ENCODE measurements at regions not wholly inside any gene's neighbourhood (a gene's known extent, or its start where the extent isn't known, plus 50 kb on each side); places are given as distances from the start of the nearest gene placed in this dataset.

- Mint-ChIP-seq H3K4me1 (ENCODE audit: low read depth) (no peaks in the 10 kb centered on the region), H3K4me3 (no peak overlapping the region), H3K36me3 (ENCODE audit: low read depth) (no peaks in the 10 kb centered on the region), H3K27me3 (ENCODE audit: low read depth) (no peaks in the 10 kb centered on the region), H3K27ac (no peak overlapping the region), H3K9me3 (no peaks in the 10 kb centered on the region)
- intact Hi-C loops (cut with micrococcal nuclease) = no loop called here
- CTCF ChIA-PET = no interaction called here
- no peak for DNase-seq
Measured at GRCh38 chr17:72318131-72318530, 197.3 kb downstream of the SOX9 start.

DNA sequence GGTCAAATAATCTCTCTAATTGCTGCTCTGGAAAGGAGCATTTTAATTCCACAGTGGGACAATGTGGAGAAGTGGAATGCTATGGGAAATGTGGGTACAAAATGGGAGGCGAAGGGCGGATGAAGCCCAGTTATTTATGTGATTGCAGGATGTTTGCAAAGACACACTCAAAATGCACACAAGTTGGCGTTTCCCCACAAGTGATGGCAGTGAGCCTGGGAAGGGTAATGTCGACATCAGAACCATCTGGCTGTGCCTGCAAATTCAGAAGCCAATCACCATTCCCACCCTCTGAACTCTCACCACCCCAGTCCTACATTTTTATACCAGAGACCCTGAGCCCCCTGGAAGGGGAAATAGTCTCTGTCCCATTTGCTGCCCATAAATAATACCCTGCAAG lies 201.1 kb downstream of the SOX9 start:
- no peaks in the 10 kb centered on the region for H3K4me1 Mint-ChIP-seq (ENCODE audit: low read depth)
- H3K9me3 Mint-ChIP-seq = peaks cover 1% of the 10 kb centered on the region
- H3K4me3 Mint-ChIP-seq = no peak overlapping the region
- DNase-seq = no peak
- intact Hi-C loops (cut with micrococcal nuclease) = no loop called here
- no peaks in the 10 kb centered on the region for H3K27me3 Mint-ChIP-seq (ENCODE audit: low read depth)
- no peaks in the 10 kb centered on the region for H3K36me3 Mint-ChIP-seq (ENCODE audit: low read depth)
- H3K27ac Mint-ChIP-seq = no peak overlapping the region
- CTCF ChIA-PET = interaction anchor here (0.7 kb wide), 1 partner anchor 336 kb away, joined by 3 read pairs; no protein-coding TSS in a partner anchor

- Mint-ChIP-seq H3K4me3 (no peak overlapping the region), H3K27ac (no peak overlapping the region), H3K27me3 (ENCODE audit: low read depth) (peaks cover 2% of the 10 kb centered on the region), H3K9me3 (no peaks in the 10 kb centered on the region), H3K36me3 (ENCODE audit: low read depth) (no peaks in the 10 kb centered on the region), H3K4me1 (ENCODE audit: low read depth) (no peaks in the 10 kb centered on the region)
- intact Hi-C loops (cut with micrococcal nuclease) = no loop called here
- no peak for DNase-seq
- CTCF ChIA-PET = no interaction called here
Measured at GRCh38 chr17:72332367-72332766, 211.5 kb downstream of the SOX9 start.

DNA sequence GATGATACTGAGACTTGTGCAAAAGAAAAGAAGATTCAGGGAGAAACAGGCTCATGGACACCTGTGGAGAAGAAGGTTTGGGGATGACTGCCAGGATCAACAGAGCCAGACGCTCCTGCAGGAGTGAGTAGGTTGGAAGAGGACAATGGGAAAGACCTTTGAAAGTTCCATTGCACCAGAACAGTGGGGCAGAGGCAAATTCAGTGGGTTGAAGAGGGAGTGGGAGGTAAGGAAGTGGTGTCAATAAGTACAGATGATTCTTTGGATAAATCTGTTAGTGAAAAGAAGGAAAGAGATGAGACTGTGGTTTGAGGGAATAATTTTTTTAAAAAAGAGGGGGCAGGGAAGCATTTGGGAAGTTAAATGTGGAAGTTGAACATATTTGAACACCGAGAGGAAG lies 212.8 kb downstream of the SOX9 start:
- H3K4me3 Mint-ChIP-seq = no peak overlapping the region
- intact Hi-C loops (cut with micrococcal nuclease) = no loop called here
- H3K36me3 Mint-ChIP-seq (ENCODE audit: low read depth) = no peaks in the 10 kb centered on the region
- H3K9me3 Mint-ChIP-seq = no peaks in the 10 kb centered on the region
- no peaks in the 10 kb centered on the region for H3K4me1 Mint-ChIP-seq (ENCODE audit: low read depth)
- DNase-seq = no peak
- peaks cover 9% of the 10 kb centered on the region for H3K27me3 Mint-ChIP-seq (ENCODE audit: low read depth)
- CTCF ChIA-PET = no interaction called here
- H3K27ac Mint-ChIP-seq = no peak overlapping the region

DNA sequence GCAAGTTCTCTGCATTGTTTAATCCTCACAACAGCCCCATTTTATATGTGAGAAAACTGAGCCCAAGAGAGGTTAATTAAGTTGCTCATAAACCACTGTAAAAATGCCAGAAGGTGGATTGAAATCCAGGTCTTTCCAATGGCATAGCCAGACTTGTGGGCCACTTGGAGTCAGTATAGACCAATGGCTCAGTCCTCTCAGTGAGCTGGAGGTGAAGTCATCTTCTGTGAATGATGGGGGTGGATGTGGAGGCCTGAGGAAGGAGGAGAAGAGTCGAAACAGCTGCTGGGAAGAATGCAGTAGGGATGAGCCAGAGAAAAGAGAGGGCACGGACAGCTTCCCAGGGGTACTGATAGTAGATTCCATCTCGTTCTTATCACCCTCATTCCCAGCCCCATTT lies 213.4 kb downstream of the SOX9 start:
- no peak for DNase-seq
- Mint-ChIP-seq H3K27me3 (ENCODE audit: low read depth) (peaks cover 15% of the 10 kb centered on the region), H3K4me3 (no peak overlapping the region), H3K4me1 (ENCODE audit: low read depth) (no peaks in the 10 kb centered on the region), H3K36me3 (ENCODE audit: low read depth) (no peaks in the 10 kb centered on the region), H3K9me3 (no peaks in the 10 kb centered on the region), H3K27ac (no peak overlapping the region)
- intact Hi-C loops (cut with micrococcal nuclease) = no loop called here
- CTCF ChIA-PET = no interaction called here

GRCh38 chr17:72336026-72336803 lies 215.4 kb downstream of the SOX9 start:
- Mint-ChIP-seq H3K4me1 (ENCODE audit: low read depth) (no peaks in the 10 kb centered on the region), H3K27ac (no peak overlapping the region), H3K4me3 (no peak overlapping the region), H3K9me3 (no peaks in the 10 kb centered on the region), H3K27me3 (ENCODE audit: low read depth) (peaks cover 22% of the 10 kb centered on the region), H3K36me3 (ENCODE audit: low read depth) (no peaks in the 10 kb centered on the region)
- CTCF ChIA-PET = no interaction called here
- no peak for DNase-seq
- intact Hi-C loops (cut with micrococcal nuclease) = no loop called here

GRCh38 chr17:72336804-72337070 lies 215.9 kb downstream of the SOX9 start:
- no peaks in the 10 kb centered on the region for H3K4me1 Mint-ChIP-seq (ENCODE audit: low read depth)
- peaks cover 22% of the 10 kb centered on the region for H3K27me3 Mint-ChIP-seq (ENCODE audit: low read depth)
- no peak overlapping the region for H3K27ac Mint-ChIP-seq
- DNase-seq = no peak
- CTCF ChIA-PET = no interaction called here
- H3K4me3 Mint-ChIP-seq = no peak overlapping the region
- no peaks in the 10 kb centered on the region for H3K36me3 Mint-ChIP-seq (ENCODE audit: low read depth)
- H3K9me3 Mint-ChIP-seq = no peaks in the 10 kb centered on the region
- intact Hi-C loops (cut with micrococcal nuclease) = no loop called here

- H3K36me3 Mint-ChIP-seq (ENCODE audit: low read depth) = no peaks in the 10 kb centered on the region
- intact Hi-C loops (cut with micrococcal nuclease) = no loop called here
- no peaks in the 10 kb centered on the region for H3K4me1 Mint-ChIP-seq (ENCODE audit: low read depth)
- DNase-seq = no peak
- H3K9me3 Mint-ChIP-seq = no peaks in the 10 kb centered on the region
- CTCF ChIA-PET = no interaction called here
- H3K4me3 Mint-ChIP-seq = no peak overlapping the region
- peaks cover 22% of the 10 kb centered on the region for H3K27me3 Mint-ChIP-seq (ENCODE audit: low read depth)
- H3K27ac Mint-ChIP-seq = no peak overlapping the region
Measured at GRCh38 chr17:72338304-72338703, 217.5 kb downstream of the SOX9 start.

DNA sequence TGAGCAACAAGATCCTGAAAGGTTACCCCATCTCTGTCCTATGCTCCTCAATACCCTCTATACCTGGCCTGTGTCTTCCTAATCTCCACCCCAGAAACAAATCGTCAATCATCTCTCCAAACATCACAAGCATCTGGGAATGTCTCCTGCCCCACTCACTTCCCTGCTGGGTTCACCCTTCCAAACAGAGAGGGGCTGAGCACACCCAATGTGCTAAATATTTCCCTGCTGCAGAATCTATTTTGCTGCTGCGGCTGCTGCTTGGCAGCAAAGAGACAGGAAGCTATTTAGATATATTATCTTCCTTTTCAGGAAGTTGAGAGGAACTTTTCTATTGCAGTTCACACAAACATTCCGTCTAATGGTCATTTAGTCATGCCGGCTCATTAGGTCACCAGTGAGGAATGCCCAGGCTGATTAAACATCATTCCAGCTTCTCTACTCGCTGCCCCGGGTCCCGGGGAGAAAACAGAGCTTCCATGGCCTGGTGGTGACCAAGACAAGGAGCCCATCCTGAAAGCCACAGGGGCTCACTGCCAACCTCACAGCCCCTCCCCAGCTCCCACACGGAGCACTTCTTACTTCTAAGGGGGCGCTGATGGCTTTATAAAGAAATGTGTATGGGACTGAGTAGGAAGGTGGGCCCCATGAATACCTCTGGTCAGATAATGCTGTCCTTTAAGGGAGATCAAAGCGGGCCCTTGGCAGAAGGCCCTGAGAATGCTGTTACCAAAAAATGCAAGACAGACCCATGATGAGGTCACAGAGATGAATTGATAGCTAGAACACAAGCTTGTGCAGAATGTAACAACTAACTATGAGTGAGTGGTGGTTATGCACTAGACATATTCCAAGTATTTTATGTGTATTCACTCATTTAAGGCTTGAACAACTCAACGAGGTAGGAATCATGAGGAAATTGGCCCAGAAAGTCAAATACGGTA lies 218.3 kb downstream of the SOX9 start:
- intact Hi-C loops (cut with micrococcal nuclease) = no loop called here
- no peak overlapping the region for H3K27ac Mint-ChIP-seq
- no peaks in the 10 kb centered on the region for H3K4me1 Mint-ChIP-seq (ENCODE audit: low read depth)
- no peaks in the 10 kb centered on the region for H3K9me3 Mint-ChIP-seq
- H3K4me3 Mint-ChIP-seq = no peak overlapping the region
- CTCF ChIA-PET = no interaction called here
- H3K27me3 Mint-ChIP-seq (ENCODE audit: low read depth) = peaks cover 24% of the 10 kb centered on the region
- no peaks in the 10 kb centered on the region for H3K36me3 Mint-ChIP-seq (ENCODE audit: low read depth)
- no peak for DNase-seq

- Mint-ChIP-seq H3K36me3 (ENCODE audit: low read depth) (no peaks in the 10 kb centered on the region), H3K9me3 (peaks cover 5% of the 10 kb centered on the region), H3K27me3 (ENCODE audit: low read depth) (peaks cover 24% of the 10 kb centered on the region), H3K27ac (no peak overlapping the region), H3K4me3 (no peak overlapping the region), H3K4me1 (ENCODE audit: low read depth) (no peaks in the 10 kb centered on the region)
- DNase-seq = no peak
- CTCF ChIA-PET = no interaction called here
- intact Hi-C loops (cut with micrococcal nuclease) = no loop called here
Measured at GRCh38 chr17:72340836-72341235, 220.0 kb downstream of the SOX9 start.

- intact Hi-C loops (cut with micrococcal nuclease) = no loop called here
- CTCF ChIA-PET = no interaction called here
- H3K27ac Mint-ChIP-seq = no peak overlapping the region
- DNase-seq = no peak
- no peak overlapping the region for H3K4me3 Mint-ChIP-seq
- H3K36me3 Mint-ChIP-seq (ENCODE audit: low read depth) = no peaks in the 10 kb centered on the region
- H3K9me3 Mint-ChIP-seq = peaks cover 5% of the 10 kb centered on the region
- H3K27me3 Mint-ChIP-seq (ENCODE audit: low read depth) = peaks cover 24% of the 10 kb centered on the region
- H3K4me1 Mint-ChIP-seq (ENCODE audit: low read depth) = no peaks in the 10 kb centered on the region
Measured at GRCh38 chr17:72342061-72342460, 221.2 kb downstream of the SOX9 start.

DNA sequence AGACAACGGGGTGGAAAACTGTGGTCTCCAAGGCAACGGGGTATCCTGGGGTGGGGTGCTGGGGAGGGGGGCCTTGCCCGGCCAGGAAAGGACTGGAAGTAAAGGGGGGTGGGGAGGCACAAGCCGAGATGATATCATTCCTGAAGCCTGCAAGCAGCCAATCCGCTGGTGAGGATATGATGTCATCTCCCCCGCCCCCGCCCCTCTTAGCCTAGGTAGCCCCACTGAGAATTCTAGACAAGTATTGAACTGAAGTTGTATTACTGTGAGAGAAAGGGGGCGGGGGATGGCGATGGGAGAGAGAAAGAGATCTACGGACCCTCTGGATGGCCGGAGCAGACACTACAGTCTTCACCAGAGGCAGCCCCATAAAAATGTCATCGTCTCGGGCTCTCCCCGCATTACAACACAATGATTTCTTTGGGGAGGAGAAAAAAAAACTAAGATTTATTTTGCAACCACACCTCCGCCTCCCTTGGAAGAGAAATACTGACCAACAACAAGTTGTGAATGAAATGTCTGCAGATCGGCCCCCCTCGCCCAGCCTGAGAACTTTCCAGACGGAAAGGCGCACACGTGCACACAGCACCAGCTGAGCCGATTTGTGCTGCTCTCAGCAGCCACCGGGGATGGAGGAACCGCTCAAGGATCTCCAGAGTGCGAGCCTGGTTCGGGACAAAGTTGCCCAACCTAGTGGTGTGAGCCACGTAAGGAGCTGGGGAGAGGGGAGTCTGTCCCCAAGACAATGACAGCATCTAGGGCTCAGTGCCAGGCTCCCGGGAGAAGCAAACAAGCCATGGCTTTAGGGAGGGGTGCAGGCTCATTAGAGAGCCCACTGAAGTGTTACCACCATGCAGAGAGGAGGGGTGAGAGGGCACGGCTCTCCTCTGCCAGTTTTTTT lies 222.1 kb downstream of the SOX9 start:
- H3K4me3 Mint-ChIP-seq = no peak overlapping the region
- CTCF ChIA-PET = no interaction called here
- no peaks in the 10 kb centered on the region for H3K4me1 Mint-ChIP-seq (ENCODE audit: low read depth)
- H3K27me3 Mint-ChIP-seq (ENCODE audit: low read depth) = peaks cover 19% of the 10 kb centered on the region
- H3K9me3 Mint-ChIP-seq = peaks cover 5% of the 10 kb centered on the region
- intact Hi-C loops (cut with micrococcal nuclease) = no loop called here
- H3K36me3 Mint-ChIP-seq (ENCODE audit: low read depth) = no peaks in the 10 kb centered on the region
- no peak overlapping the region for H3K27ac Mint-ChIP-seq
- no peak for DNase-seq

Measured in activated naive CD4-positive, alpha-beta T cell treated with anti-CD3 and anti-CD28 coated beads for 36 hours (primary cell).